Mammary epithelial cell (primary cell): ENCODE measurements at regions not wholly inside any gene's neighbourhood (a gene's known extent, or its start where the extent isn't known, plus 50 kb on each side); places are given as distances from the start of the nearest gene placed in this dataset.

Experiments used
- CTCF ChIP-seq, 2 donors: IDR thresholded peaks in 1 of 2; conservative IDR thresholded peaks in 1 of 2; 2 replicates each; pipeline ENCODE4 v1.5.1; 2011 to 2012; ENCODE audit warnings: inconsistent platforms in 2 of 2, low read length in 2 of 2, mild to moderate bottlenecking in 2 of 2, control low read depth in 1 of 2, low read depth in 1 of 2; ENCODE audit not compliant: insufficient read depth in 1 of 2; ENCODE audit errors: extremely low read depth in 1 of 2
- EZH2 ChIP-seq: IDR thresholded peaks from 2 replicates; pipeline ENCODE4 v1.6.1; 2012; ENCODE audit warnings: low read length, inconsistent platforms, borderline replicate concordance

- no peak for TF ChIP-seq CTCF (conservative IDR thresholded peaks at IDR 0.05 in 1 of 2, IDR thresholded peaks at IDR 0.05 in 1 of 2; ENCODE audit: extremely low read depth in 1 of 2, insufficient read depth in 1 of 2, low read depth in 1 of 2, low read length in 2 of 2)
- no peak for TF ChIP-seq EZH2
Observed at GRCh38 chr10:33876584-33877400, 542.3 kb upstream of the NRP1 start.
